CD14-positive monocyte (primary cell): ENCODE measurements at regions not wholly inside any gene's neighbourhood (a gene's known extent, or its start where the extent isn't known, plus 50 kb on each side); places are given as distances from the start of the nearest gene placed in this dataset.

ENCODE experiments used
- DNase-seq, 3 donors: peaks; one replicate each; pipeline ENCODE4 v3.0.0-alpha.2; 2011 to 2022
- H2AFZ ChIP-seq: 2 replicates; pipeline ENCODE4 v1.6.0; 2012; ENCODE audit warnings: mild to moderate bottlenecking, low read depth, low read length, inconsistent platforms; ENCODE audit not compliant: insufficient read depth, poor library complexity, severe bottlenecking
- H3K27ac ChIP-seq, 2 donors: 1 replicate in 1 of 2; 2 replicates in 1 of 2; pipeline ENCODE4 v1.5.1; 2012 to 2013; ENCODE audit warnings: low read length in 2 of 2, control low read depth in 1 of 2, inconsistent platforms in 1 of 2, low read depth in 1 of 2, mild to moderate bottlenecking in 1 of 2
- H3K27me3 ChIP-seq, 2 donors: one replicate each; pipeline versions ENCODE4 v1.6.0 to v1.6.1; 2011 to 2013; ENCODE audit warnings: low read length in 2 of 2; ENCODE audit not compliant: control insufficient read depth in 2 of 2, insufficient read depth in 2 of 2
- H3K36me3 ChIP-seq, 2 donors: replicated peaks in 1 of 2; 1 replicate in 1 of 2; 2 replicates in 1 of 2; pipeline versions ENCODE4 v1.5.1 to v1.6.1; 2012 to 2013; ENCODE audit warnings: low read length in 2 of 2, control low read depth in 1 of 2, inconsistent platforms in 1 of 2, mild to moderate bottlenecking in 1 of 2; ENCODE audit not compliant: insufficient read depth in 2 of 2, control insufficient read depth in 1 of 2
- H3K4me1 ChIP-seq, 2 donors: 1 replicate in 1 of 2; 2 replicates in 1 of 2; pipeline versions ENCODE4 v1.5.1 to v1.6.1; 2012 to 2013; ENCODE audit warnings: low read length in 2 of 2, control low read depth in 1 of 2, inconsistent platforms in 1 of 2, mild to moderate bottlenecking in 1 of 2, moderate library complexity in 1 of 2; ENCODE audit not compliant: insufficient read depth in 2 of 2, control insufficient read depth in 1 of 2
- H3K4me2 ChIP-seq: replicated peaks from 2 replicates; pipeline ENCODE3; 2012; ENCODE audit warnings: low read length, moderate library complexity, mild to moderate bottlenecking; ENCODE audit not compliant: poor library complexity, severe bottlenecking; ENCODE audit errors: extremely low read depth
- H3K4me3 ChIP-seq, 3 experiments: fragments of 200-600 bp in 1 of 3; sonication (generic) in 1 of 3; replicated peaks in 1 of 3; 1 replicate in 2 of 3; 2 replicates in 1 of 3; pipeline ENCODE4 v1.5.1; 2011 to 2013; ENCODE audit warnings: low read length in 3 of 3, mild to moderate bottlenecking in 3 of 3, control low read depth in 2 of 3, low read depth in 2 of 3, inconsistent platforms in 1 of 3, moderate library complexity in 1 of 3
- H3K79me2 ChIP-seq: 2 replicates; pipeline ENCODE4 v1.6.0; 2012; ENCODE audit warnings: mild to moderate bottlenecking, control low read depth, inconsistent platforms, low read length, moderate library complexity; ENCODE audit not compliant: insufficient read depth
- H3K9ac ChIP-seq: 2 replicates; pipeline ENCODE4 v1.6.0; 2017; ENCODE audit warnings: low read length, mild to moderate bottlenecking; ENCODE audit not compliant: insufficient read depth, poor library complexity, severe bottlenecking
- H3K9me3 ChIP-seq, 2 donors: replicated peaks in 1 of 2; 1 replicate in 1 of 2; 2 replicates in 1 of 2; pipeline versions ENCODE4 v1.5.1 to v1.6.1; 2012 to 2013; ENCODE audit warnings: low read length in 2 of 2, control low read depth in 1 of 2; ENCODE audit not compliant: control insufficient read depth in 1 of 2, insufficient read depth in 1 of 2
- H4K20me1 ChIP-seq: 2 replicates; pipeline ENCODE4 v1.6.0; 2012; ENCODE audit warnings: mild to moderate bottlenecking, low read length, control low read depth, moderate library complexity; ENCODE audit not compliant: insufficient read depth
- H3K27ac Mint-ChIP-seq, 7 donors: one replicate each; pipeline ENCODE4 v1.8.0; 2020; ENCODE audit warnings: mild to moderate bottlenecking in 7 of 7, mixed read lengths in 7 of 7, moderate library complexity in 6 of 7, inconsistent platforms in 2 of 7
- H3K27me3 Mint-ChIP-seq, 3 donors: one replicate each; pipeline ENCODE4 v1.8.0; 2021 to 2022; ENCODE audit warnings: low read depth in 3 of 3, mild to moderate bottlenecking in 3 of 3, mixed read lengths in 3 of 3, moderate library complexity in 3 of 3, inconsistent platforms in 1 of 3
- H3K36me3 Mint-ChIP-seq, 2 donors: one replicate each; pipeline ENCODE4 v1.8.0; 2020; ENCODE audit warnings: mixed read lengths in 2 of 2, inconsistent platforms in 1 of 2, mild to moderate bottlenecking in 1 of 2
- H3K4me1 Mint-ChIP-seq: one replicate; pipeline ENCODE4 v1.8.0; 2020; ENCODE audit warnings: mild to moderate bottlenecking, mixed read lengths
- H3K4me3 Mint-ChIP-seq, 2 donors: one replicate each; pipeline ENCODE4 v1.8.0; 2020; ENCODE audit warnings: mild to moderate bottlenecking in 2 of 2, mixed read lengths in 2 of 2, moderate library complexity in 1 of 2
- H3K9me3 Mint-ChIP-seq, 7 donors: one replicate each; pipeline ENCODE4 v1.8.0; 2020 to 2022; ENCODE audit warnings: mixed read lengths in 7 of 7, mild to moderate bottlenecking in 6 of 7, moderate library complexity in 6 of 7, inconsistent platforms in 2 of 7
- WGBS: methylation state at CpG from one replicate; pipeline ENCODE4 v1.1.5; 2013; ENCODE audit warnings: missing lambda C conversion rate; ENCODE audit not compliant: insufficient coverage; 5-methylcytosine and 5-hydroxymethylcytosine counted together
- intact Hi-C, 2 donors: fragments of 100-400 bp; cut with micrococcal nuclease; formaldehyde crosslinking; loops; one replicate each; pipeline versions ENCODE4 v1.15.0 to v1.15.1; 2023
- TF ChIP-seq, protein P1 (sequence below): fragments of 200-600 bp; IDR thresholded peaks from one replicate; pipeline ENCODE4 v1.8.0; 2022; ENCODE audit warnings: antibody characterized with exemption, mild to moderate bottlenecking

DNA sequence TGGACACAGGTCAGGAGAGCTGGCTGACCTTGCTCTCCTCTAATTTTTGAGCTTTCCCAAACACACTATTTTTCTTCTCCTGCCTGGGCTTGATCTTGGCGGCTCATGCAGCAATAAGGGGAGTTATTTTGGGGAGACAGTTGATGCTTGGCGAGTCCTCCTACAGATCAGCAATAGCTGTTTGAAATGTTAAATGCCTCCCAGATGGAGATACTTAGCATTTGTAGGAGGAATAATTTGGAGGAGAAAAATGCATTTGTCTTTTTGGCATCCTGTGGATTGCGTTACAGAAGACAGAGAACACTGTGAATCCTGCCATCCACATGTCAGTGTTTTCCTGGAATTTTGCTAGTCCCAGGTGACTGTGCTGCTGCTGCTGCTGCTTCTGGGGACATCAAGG, 328.0 kb upstream of the XYLT1 start:
- Histone ChIP-seq H3K4me3 (no peak overlapping the region), H2AFZ (no peak overlapping the region), H3K4me2 (no peak overlapping the region), H3K36me3 (no peaks in the 10 kb centered on the region), H3K9me3 (peaks cover 0 to 3% of the 10 kb centered on the region in 2 donors), H4K20me1 (no peaks in the 10 kb centered on the region), H3K79me2 (no peaks in the 10 kb centered on the region), H3K27me3 (no peaks in the 10 kb centered on the region), H3K4me1 (no peaks in the 10 kb centered on the region), H3K27ac (no peak overlapping the region), H3K9ac (no peak overlapping the region)
- intact Hi-C loops: no loop called here
- Mint-ChIP-seq H3K9me3 (peaks cover 0 to 7% (median 2%) of the 10 kb centered on the region in 7 donors), H3K27ac (no peak overlapping the region), H3K4me1 (no peaks in the 10 kb centered on the region), H3K4me3 (no peak overlapping the region), H3K36me3 (no peaks in the 10 kb centered on the region), H3K27me3 (peaks cover 3 to 7% (median 5%) of the 10 kb centered on the region in 3 donors)
- TF ChIP-seq, protein P1, sequence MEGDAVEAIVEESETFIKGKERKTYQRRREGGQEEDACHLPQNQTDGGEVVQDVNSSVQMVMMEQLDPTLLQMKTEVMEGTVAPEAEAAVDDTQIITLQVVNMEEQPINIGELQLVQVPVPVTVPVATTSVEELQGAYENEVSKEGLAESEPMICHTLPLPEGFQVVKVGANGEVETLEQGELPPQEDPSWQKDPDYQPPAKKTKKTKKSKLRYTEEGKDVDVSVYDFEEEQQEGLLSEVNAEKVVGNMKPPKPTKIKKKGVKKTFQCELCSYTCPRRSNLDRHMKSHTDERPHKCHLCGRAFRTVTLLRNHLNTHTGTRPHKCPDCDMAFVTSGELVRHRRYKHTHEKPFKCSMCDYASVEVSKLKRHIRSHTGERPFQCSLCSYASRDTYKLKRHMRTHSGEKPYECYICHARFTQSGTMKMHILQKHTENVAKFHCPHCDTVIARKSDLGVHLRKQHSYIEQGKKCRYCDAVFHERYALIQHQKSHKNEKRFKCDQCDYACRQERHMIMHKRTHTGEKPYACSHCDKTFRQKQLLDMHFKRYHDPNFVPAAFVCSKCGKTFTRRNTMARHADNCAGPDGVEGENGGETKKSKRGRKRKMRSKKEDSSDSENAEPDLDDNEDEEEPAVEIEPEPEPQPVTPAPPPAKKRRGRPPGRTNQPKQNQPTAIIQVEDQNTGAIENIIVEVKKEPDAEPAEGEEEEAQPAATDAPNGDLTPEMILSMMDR: no peak
- no peak for DNase-seq
- 71% methylated on average over 2 of the region's 3 CpGs for WGBS

- H3K9me3 ChIP-seq: no peaks in the 10 kb centered on the region
- H3K4me1 Mint-ChIP-seq: no peaks in the 10 kb centered on the region
- no peak overlapping the region for H3K27ac Mint-ChIP-seq
- H3K9ac ChIP-seq: no peak overlapping the region
- H3K9me3 Mint-ChIP-seq: peaks cover 0 to 3% (median 0%) of the 10 kb centered on the region in 7 donors
- peaks cover 1 to 8% (median 4%) of the 10 kb centered on the region in 3 donors for H3K27me3 Mint-ChIP-seq
- no peak overlapping the region for H3K4me2 ChIP-seq
- no peak overlapping the region for H2AFZ ChIP-seq
- H3K27ac ChIP-seq: no peak overlapping the region
- H3K4me3 ChIP-seq: no peak overlapping the region
- H3K79me2 ChIP-seq: no peaks in the 10 kb centered on the region
- no peaks in the 10 kb centered on the region for H3K4me1 ChIP-seq
- H3K36me3 ChIP-seq: no peaks in the 10 kb centered on the region
- intact Hi-C loops: no loop called here
- no peak for DNase-seq
- no peak overlapping the region for H3K4me3 Mint-ChIP-seq
- no CpG with 5 or more reads among the region's 1 CpG for WGBS
- H3K27me3 ChIP-seq: no peaks in the 10 kb centered on the region
- H3K36me3 Mint-ChIP-seq: no peaks in the 10 kb centered on the region
- TF ChIP-seq, protein P1: no peak
- H4K20me1 ChIP-seq: no peaks in the 10 kb centered on the region
Measured at GRCh38 chr16:17793354-17793753, 322.6 kb upstream of the XYLT1 start.
